ENCODE measurements at regions not wholly inside any gene's neighbourhood (a gene's known extent, or its start where the extent isn't known, plus 50 kb on each side); places are given as distances from the start of the nearest gene placed in this dataset.
"Not testable (repeated sequence)": the region's sequence is repeated elsewhere in the genome, so short reads cannot be mapped to it uniquely, and the experiment has no call there.

GRCh38 chr2:36157093-36157492 is 198.5 kb upstream of the CRIM1 start:
- not testable (repeated sequence) for DNase-seq

GRCh38 chr2:36147670-36148390 is 207.7 kb upstream of the CRIM1 start:
- DNase-seq = no peak

GRCh38 chr2:36146765-36147164 is 208.8 kb upstream of the CRIM1 start:
- DNase-seq = no peak

- no peak for DNase-seq
Measured at GRCh38 chr2:36140391-36140790, 215.2 kb upstream of the CRIM1 start.

- no peak for DNase-seq
Measured at GRCh38 chr2:36137612-36138011, 218.0 kb upstream of the CRIM1 start.

DNA sequence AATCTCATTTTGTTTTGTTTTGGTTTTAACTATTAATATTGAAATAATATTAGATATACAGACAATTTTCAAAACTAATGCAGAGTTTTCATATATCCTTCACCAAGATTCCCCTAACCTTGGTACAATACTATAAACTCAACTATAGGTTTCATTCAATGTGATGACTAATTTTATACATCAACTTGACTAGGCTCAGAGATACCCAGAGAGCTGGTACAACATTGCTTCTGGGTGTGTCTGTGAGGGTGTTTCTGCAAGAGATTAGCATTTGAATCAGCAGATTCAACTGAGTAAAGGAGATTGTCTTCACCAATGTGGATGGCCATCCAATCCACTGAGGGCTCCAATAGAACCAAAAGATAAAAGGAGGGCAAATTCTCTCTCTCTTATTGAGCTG is 221.3 kb upstream of the CRIM1 start:
- DNase-seq = no peak

GRCh38 chr2:36128359-36128758 is 227.2 kb upstream of the CRIM1 start:
- DNase-seq = no peak

GRCh38 chr2:36125702-36126101 is 229.9 kb upstream of the CRIM1 start:
- DNase-seq = no peak

DNA sequence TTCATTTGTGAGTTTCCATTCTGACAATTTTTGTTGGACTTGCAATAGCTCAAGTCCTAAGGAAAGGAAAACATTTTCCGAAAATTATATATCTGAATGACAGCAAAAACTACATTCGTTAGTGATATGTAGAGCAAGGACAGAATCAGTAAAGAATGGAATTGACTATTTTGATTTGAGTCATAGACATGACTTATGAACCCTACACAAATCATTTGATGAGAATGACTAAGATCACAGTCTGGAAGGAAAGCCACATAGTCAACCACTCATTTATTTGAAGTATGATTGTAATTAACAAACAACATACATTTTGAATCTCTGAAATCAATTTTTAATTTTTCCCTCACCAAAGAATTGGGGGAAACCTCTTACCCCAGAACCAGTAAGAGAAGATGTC is 231.6 kb upstream of the CRIM1 start:
- DNase-seq = no peak

- no peak for DNase-seq
Measured at GRCh38 chr2:36097022-36097421, 258.6 kb upstream of the CRIM1 start.

DNA sequence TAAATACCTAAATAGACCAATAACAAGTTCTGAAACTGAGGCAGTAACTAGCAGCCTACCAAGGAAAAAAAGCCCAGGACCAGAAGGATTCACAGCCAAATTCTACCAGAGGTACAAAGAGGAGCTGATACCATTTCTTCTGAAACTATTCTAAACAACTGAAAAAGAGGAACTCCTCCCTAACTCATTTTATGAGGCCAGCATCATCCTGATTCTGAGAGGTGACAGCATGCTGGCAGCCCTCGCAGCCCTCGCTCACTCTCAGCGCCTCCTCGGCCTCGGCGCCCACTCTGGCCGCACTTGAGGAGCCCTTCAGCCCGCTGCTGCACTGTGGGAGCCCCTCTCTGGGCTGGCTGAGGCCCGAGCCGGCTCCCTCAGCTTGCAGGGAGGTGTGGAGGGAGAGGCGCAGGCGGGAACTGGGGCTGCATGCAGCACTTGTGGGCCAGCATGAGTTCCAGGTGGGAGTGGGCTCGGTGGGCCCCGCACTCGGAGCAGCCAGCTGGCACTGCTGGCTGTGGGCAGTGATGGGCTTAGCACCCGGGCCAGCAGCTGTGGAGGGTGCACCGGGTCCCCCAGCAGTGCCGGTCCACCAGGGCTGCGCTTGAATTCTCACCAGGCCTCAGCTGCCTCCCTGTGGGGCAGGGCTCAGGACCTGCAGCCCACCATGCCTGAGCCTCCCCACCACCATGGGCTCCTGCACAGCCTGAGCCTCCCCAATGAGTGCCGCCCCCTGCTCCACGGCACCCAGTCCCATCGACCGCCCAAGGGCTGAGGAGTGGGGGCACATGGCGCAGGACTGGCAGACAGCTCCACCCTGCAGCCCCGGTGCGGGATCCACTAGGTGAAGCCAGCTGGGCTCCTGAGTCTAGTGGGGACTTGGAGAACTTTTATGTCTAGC is 263.5 kb upstream of the CRIM1 start:
- DNase-seq = not testable (repeated sequence)

GRCh38 chr2:36088716-36089328 is 266.8 kb upstream of the CRIM1 start:
- DNase-seq = no peak

GRCh38 chr2:36087344-36087743 is 268.2 kb upstream of the CRIM1 start:
- DNase-seq = no peak

DNA sequence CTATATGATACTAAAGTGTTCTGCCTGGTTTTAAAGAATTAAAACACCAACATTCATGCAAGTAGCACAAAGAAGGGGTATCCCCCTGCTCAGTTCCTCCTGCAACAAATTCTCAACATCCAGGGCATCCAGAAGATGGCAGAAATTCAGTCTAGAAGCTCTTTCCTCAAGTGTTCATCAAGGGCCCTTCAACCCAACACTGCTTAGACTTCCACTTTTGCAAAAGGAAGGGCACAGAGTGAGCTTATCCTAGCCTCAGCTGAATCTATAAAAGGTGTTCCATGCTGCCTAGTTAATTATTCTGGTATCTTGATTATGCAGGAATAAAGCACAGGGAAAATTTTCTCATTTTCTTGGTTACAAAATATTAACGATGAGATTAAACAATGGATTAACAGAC is 275.8 kb upstream of the CRIM1 start:
- no peak for DNase-seq

GRCh38 chr2:36074008-36074407 is 281.6 kb upstream of the CRIM1 start:
- no peak for DNase-seq

GRCh38 chr2:36071698-36072097 is 283.9 kb upstream of the CRIM1 start:
- no peak for DNase-seq

DNA sequence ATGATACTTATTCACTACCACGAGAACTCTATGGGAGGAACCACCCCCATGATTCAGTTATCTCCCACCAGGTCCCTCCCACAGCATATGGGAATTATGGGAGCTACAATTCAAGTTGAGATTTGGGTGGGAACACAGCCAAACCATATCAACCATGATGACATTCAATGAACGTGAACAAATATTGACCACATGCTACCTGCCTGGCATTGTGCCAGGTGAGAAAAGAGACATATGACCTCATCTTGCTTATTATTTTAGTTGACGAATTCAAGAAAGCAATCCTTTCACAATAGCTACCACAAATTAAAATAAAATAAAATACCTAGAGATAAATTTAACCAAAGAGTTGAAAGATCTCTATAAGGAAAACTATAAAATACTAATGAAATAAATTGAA is 286.5 kb upstream of the CRIM1 start:
- DNase-seq = no peak

GRCh38 chr2:36068086-36068485 is 287.5 kb upstream of the CRIM1 start:
- DNase-seq = no peak

- DNase-seq = no peak
Measured at GRCh38 chr2:36060133-36060532, 295.4 kb upstream of the CRIM1 start.

- DNase-seq = no peak
Measured at GRCh38 chr2:36059691-36060090, 295.9 kb upstream of the CRIM1 start.

- DNase-seq = no peak
Measured at GRCh38 chr2:36058953-36059352, 296.6 kb upstream of the CRIM1 start.

- no peak for DNase-seq
Measured at GRCh38 chr2:36058076-36058475, 297.5 kb upstream of the CRIM1 start.

DNA sequence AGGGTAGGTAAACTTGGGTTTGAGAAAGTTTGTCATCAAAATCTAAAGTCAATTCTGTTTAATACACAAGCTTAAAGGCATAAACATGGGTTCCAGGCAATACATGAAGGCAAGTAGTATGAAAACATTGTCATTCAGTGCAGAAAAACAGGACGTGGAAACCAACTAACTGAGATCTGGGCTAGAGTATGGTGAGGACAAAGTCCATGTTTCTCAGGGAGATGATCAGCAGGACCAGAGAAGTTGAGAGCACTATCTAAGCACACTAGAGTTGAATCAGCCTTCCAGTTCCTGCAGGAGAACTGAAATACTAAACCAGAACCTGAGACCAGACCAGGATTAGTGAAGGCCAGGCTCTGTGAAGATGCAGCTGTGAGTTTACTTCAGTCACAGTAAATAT is 302.8 kb upstream of the CRIM1 start:
- DNase-seq = no peak

GRCh38 chr2:36044411-36044810 is 311.2 kb upstream of the CRIM1 start:
- no peak for DNase-seq
